Stimulated activated CD8-positive, alpha-beta memory T cell treated with anti-CD3 and anti-CD28 coated beads, Interleukin-15, amount 100 ng/mL, for 24 hours (primary cell): ENCODE measurements at regions not wholly inside any gene's neighbourhood (a gene's known extent, or its start where the extent isn't known, plus 50 kb on each side); places are given as distances from the start of the nearest gene placed in this dataset.
"Not testable (repeated sequence)": the region's sequence is repeated elsewhere in the genome, so short reads cannot be mapped to it uniquely, and the experiment has no call there.

ENCODE experiments used
- DNase-seq: peaks from one replicate; pipeline ENCODE4 v3.0.0-alpha.2; 2020; ENCODE audit warnings: low read depth

- no peak for DNase-seq
Observed at GRCh38 chr9:27818348-27818747, 245.1 kb upstream of the C9orf72 start.

GRCh38 chr9:27828908-27829307 lies 255.6 kb upstream of the C9orf72 start:
- DNase-seq = no peak

- no peak for DNase-seq
Observed at GRCh38 chr9:27829621-27830020, 256.3 kb upstream of the C9orf72 start.

- not testable (repeated sequence) for DNase-seq
Observed at GRCh38 chr9:27832108-27832507, 258.8 kb upstream of the C9orf72 start.

- no peak for DNase-seq
Observed at GRCh38 chr9:27835286-27835685, 262.0 kb upstream of the C9orf72 start.

GRCh38 chr9:27835746-27836145 lies 262.5 kb upstream of the C9orf72 start:
- no peak for DNase-seq

- DNase-seq = no peak
Observed at GRCh38 chr9:27836661-27837401, 263.6 kb upstream of the C9orf72 start.

GRCh38 chr9:27838876-27839275 lies 265.6 kb upstream of the C9orf72 start:
- DNase-seq = no peak

GRCh38 chr9:27839767-27840166 lies 266.5 kb upstream of the C9orf72 start:
- DNase-seq = not testable (repeated sequence)

- no peak for DNase-seq
Observed at GRCh38 chr9:27844797-27845196, 271.5 kb upstream of the C9orf72 start.

- no peak for DNase-seq
Observed at GRCh38 chr9:27847380-27847779, 274.1 kb upstream of the C9orf72 start.

GRCh38 chr9:27847818-27848217 lies 274.5 kb upstream of the C9orf72 start:
- DNase-seq = no peak

GRCh38 chr9:27848315-27848714 lies 275.0 kb upstream of the C9orf72 start:
- no peak for DNase-seq

- DNase-seq = no peak
Observed at GRCh38 chr9:27851858-27852257, 278.6 kb upstream of the C9orf72 start.

- DNase-seq = no peak
Observed at GRCh38 chr9:27853529-27853928, 280.2 kb upstream of the C9orf72 start.

GRCh38 chr9:27856054-27856453 lies 282.8 kb upstream of the C9orf72 start:
- no peak for DNase-seq

GRCh38 chr9:27856748-27857147 lies 283.5 kb upstream of the C9orf72 start:
- DNase-seq = no peak

GRCh38 chr9:27861887-27862286 lies 288.6 kb upstream of the C9orf72 start:
- DNase-seq = no peak

- no peak for DNase-seq
Observed at GRCh38 chr9:27864644-27865438, 291.6 kb upstream of the C9orf72 start.

- DNase-seq = no peak
Observed at GRCh38 chr9:27866741-27867140, 293.5 kb upstream of the C9orf72 start.

GRCh38 chr9:27870404-27870803 lies 297.1 kb upstream of the C9orf72 start:
- DNase-seq = no peak

- DNase-seq = no peak
Observed at GRCh38 chr9:27880156-27880555, 306.9 kb upstream of the C9orf72 start.

GRCh38 chr9:27880635-27881034 lies 307.4 kb upstream of the C9orf72 start:
- DNase-seq = no peak
